SU-DHL-6 (cell line): ENCODE measurements at regions not wholly inside any gene's neighbourhood (a gene's known extent, or its start where the extent isn't known, plus 50 kb on each side); places are given as distances from the start of the nearest gene placed in this dataset.

Experiments
- CTCF ChIP-seq: fragments of 200-600 bp; sonication (generic); IDR thresholded peaks from one replicate; pipeline ENCODE4 v1.5.1; 2017; ENCODE audit warnings: antibody characterized with exemption, mild to moderate bottlenecking, low read length, moderate library complexity; ENCODE audit not compliant: insufficient read depth, poor library complexity, severe bottlenecking
- EZH2phosphoT487 ChIP-seq: fragments of 200-600 bp; sonication (generic), shearing (Covaris generic); conservative IDR thresholded peaks from 2 replicates; pipeline ENCODE4 v1.6.1; 2018; ENCODE audit warnings: mild to moderate bottlenecking, antibody characterized with exemption, low read length, moderate library complexity, mixed read lengths

- TF ChIP-seq CTCF (no peak), EZH2phosphoT487 (no peak)
Observed at GRCh38 chr3:157906627-157907026, 199.6 kb downstream of the SHOX2 start.
